Fibroblast of lung (primary cell): ENCODE measurements at regions not wholly inside any gene's neighbourhood (a gene's known extent, or its start where the extent isn't known, plus 50 kb on each side); places are given as distances from the start of the nearest gene placed in this dataset.

ENCODE experiments used
- EZH2 ChIP-seq: IDR thresholded peaks from 2 replicates; pipeline ENCODE4 v1.5.1; 2012; ENCODE audit warnings: low read length, control low read depth, mild to moderate bottlenecking; ENCODE audit errors: missing control alignments
- TF ChIP-seq, protein P1 (sequence below), 2 donors: IDR thresholded peaks in 1 of 2; conservative IDR thresholded peaks in 1 of 2; 1 replicate in 1 of 2; 2 replicates in 1 of 2; pipeline ENCODE4 v1.5.1; 2011 to 2012; ENCODE audit warnings: low read length in 2 of 2, control low read depth in 1 of 2, inconsistent platforms in 1 of 2, low read depth in 1 of 2, mild to moderate bottlenecking in 1 of 2

DNA sequence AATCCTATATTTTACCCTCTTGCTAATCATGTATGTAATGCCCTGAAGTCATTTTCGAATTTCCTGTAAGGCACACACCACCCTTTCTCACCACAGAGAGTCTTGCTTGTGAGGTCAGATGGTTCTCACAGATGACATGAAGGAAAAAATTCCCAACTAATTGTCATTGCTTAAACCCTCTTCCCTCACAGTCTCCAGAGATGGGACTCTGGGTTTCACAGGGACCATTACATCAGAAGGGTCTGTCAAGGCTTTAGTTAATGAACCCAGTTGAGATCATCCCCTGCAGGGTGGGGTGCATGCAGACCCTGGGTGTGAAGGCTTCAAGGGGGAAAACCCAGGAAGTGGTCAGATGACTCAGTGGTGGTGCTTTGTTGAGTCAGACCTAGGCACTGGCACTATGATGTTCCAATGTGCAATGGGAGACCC lies 229.6 kb downstream of the BCAT1 start:
- TF ChIP-seq, protein P1, sequence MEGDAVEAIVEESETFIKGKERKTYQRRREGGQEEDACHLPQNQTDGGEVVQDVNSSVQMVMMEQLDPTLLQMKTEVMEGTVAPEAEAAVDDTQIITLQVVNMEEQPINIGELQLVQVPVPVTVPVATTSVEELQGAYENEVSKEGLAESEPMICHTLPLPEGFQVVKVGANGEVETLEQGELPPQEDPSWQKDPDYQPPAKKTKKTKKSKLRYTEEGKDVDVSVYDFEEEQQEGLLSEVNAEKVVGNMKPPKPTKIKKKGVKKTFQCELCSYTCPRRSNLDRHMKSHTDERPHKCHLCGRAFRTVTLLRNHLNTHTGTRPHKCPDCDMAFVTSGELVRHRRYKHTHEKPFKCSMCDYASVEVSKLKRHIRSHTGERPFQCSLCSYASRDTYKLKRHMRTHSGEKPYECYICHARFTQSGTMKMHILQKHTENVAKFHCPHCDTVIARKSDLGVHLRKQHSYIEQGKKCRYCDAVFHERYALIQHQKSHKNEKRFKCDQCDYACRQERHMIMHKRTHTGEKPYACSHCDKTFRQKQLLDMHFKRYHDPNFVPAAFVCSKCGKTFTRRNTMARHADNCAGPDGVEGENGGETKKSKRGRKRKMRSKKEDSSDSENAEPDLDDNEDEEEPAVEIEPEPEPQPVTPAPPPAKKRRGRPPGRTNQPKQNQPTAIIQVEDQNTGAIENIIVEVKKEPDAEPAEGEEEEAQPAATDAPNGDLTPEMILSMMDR (conservative IDR thresholded peaks at IDR 0.05 in 1 of 2, IDR thresholded peaks at IDR 0.05 in 1 of 2; ENCODE audit: low read depth in 1 of 2, low read length in 2 of 2) = no peak
- TF ChIP-seq EZH2 = no peak
